OCI-LY3 (cell line): ENCODE measurements at regions not wholly inside any gene's neighbourhood (a gene's known extent, or its start where the extent isn't known, plus 50 kb on each side); places are given as distances from the start of the nearest gene placed in this dataset.
"Not testable (repeated sequence)": the region's sequence is repeated elsewhere in the genome, so short reads cannot be mapped to it uniquely, and the experiment has no call there.

ENCODE experiments used
- H2AFZ ChIP-seq: fragments of 200-600, 300-600 bp; shearing (Covaris generic); 2 replicates; pipeline ENCODE4 v1.6.0; 2014; ENCODE audit warnings: antibody characterized with exemption, low read depth, low read length
- H3K27ac ChIP-seq: fragments of 200-600, 300-600 bp; sonication (generic); 2 replicates; pipeline ENCODE4 v1.5.1; 2014; ENCODE audit warnings: mild to moderate bottlenecking, low read length, moderate library complexity, mixed read lengths
- H3K27me3 ChIP-seq: fragments of 200-600, 300-600 bp; sonication (generic); 2 replicates; pipeline ENCODE4 v1.6.1; 2014; ENCODE audit warnings: low read depth, low read length, mixed read lengths
- H3K36me3 ChIP-seq: fragments of 200-600, 300-600 bp; sonication (generic); replicated peaks from 2 replicates; pipeline ENCODE3; 2014; ENCODE audit warnings: low read depth, low read length, mixed read lengths
- H3K4me1 ChIP-seq: fragments of 300-600, 200-600 bp; sonication (generic); 2 replicates; pipeline ENCODE4 v1.6.1; 2014; ENCODE audit warnings: low read length, mixed read lengths
- H3K4me2 ChIP-seq: fragments of 200-600, 300-600 bp; sonication (generic); 2 replicates; pipeline ENCODE4 v1.6.1; 2014; ENCODE audit warnings: low read length, mixed read lengths
- H3K4me3 ChIP-seq: fragments of 300-600, 200-600 bp; sonication (generic); 2 replicates; pipeline ENCODE4 v1.5.1; 2014; ENCODE audit warnings: antibody characterized with exemption, mild to moderate bottlenecking, low read length, moderate library complexity
- H3K79me2 ChIP-seq: fragments of 300-600, 200-600 bp; shearing (Covaris generic); 2 replicates; pipeline ENCODE4 v1.6.1; 2014; ENCODE audit warnings: mild to moderate bottlenecking, low read length, mixed read lengths
- H3K9ac ChIP-seq: fragments of 300-600, 200-600 bp; shearing (Covaris generic); 2 replicates; pipeline ENCODE4 v1.6.0; 2014; ENCODE audit warnings: mild to moderate bottlenecking, low read length, moderate library complexity
- H3K9me3 ChIP-seq: fragments of 200-600, 300-600 bp; shearing (Covaris generic); 2 replicates; pipeline ENCODE4 v1.6.1; 2014; ENCODE audit warnings: low read length, mixed read lengths; ENCODE audit not compliant: insufficient read depth
- H4K20me1 ChIP-seq: fragments of 200-600, 300-600 bp; sonication (generic); 2 replicates; pipeline ENCODE4 v1.6.1; 2016; ENCODE audit warnings: low read length, mixed read lengths; ENCODE audit not compliant: insufficient read depth
- CTCF ChIP-seq: fragments of 200-600, 300-600 bp; sonication (generic); IDR thresholded peaks from 2 replicates; pipeline ENCODE4 v1.5.1; 2014; ENCODE audit warnings: antibody characterized with exemption, low read length, low read depth
- EZH2phosphoT487 ChIP-seq: fragments of 200-600 bp; shearing (Covaris generic); IDR thresholded peaks from 2 replicates; pipeline ENCODE4 v1.6.1; 2018; ENCODE audit warnings: antibody characterized with exemption, mixed run types, low read depth

GRCh38 chr15:45869034-45869668 lies 234.3 kb downstream of the SQOR start:
- Histone ChIP-seq H4K20me1 (no peaks in the 10 kb centered on the region), H3K9me3 (no peaks in the 10 kb centered on the region), H3K4me3 (no peak overlapping the region), H3K4me1 (no peaks in the 10 kb centered on the region), H2AFZ (no peak overlapping the region), H3K79me2 (no peaks in the 10 kb centered on the region), H3K4me2 (no peak overlapping the region), H3K27ac (no peak overlapping the region), H3K9ac (no peak overlapping the region), H3K36me3 (no peaks in the 10 kb centered on the region), H3K27me3 (no peaks in the 10 kb centered on the region)
- TF ChIP-seq EZH2phosphoT487, result no peak
- TF ChIP-seq CTCF, result no peak

- Histone ChIP-seq H3K4me2 (no peak overlapping the region), H3K9me3 (no peaks in the 10 kb centered on the region), H3K27ac (no peak overlapping the region), H3K9ac (no peak overlapping the region), H3K36me3 (no peaks in the 10 kb centered on the region), H2AFZ (no peak overlapping the region), H3K27me3 (no peaks in the 10 kb centered on the region), H4K20me1 (no peaks in the 10 kb centered on the region), H3K4me1 (no peaks in the 10 kb centered on the region), H3K4me3 (no peak overlapping the region), H3K79me2 (no peaks in the 10 kb centered on the region)
- no peak for TF ChIP-seq EZH2phosphoT487
- no peak for TF ChIP-seq CTCF
These were observed 236.5 kb downstream of the SQOR start for GRCh38 chr15:45871121-45871855.

- H3K4me1 ChIP-seq, result no peaks in the 10 kb centered on the region
- TF ChIP-seq EZH2phosphoT487 (no peak), CTCF (no peak)
- no peak overlapping the region for H3K4me2 ChIP-seq
- H2AFZ ChIP-seq, result no peak overlapping the region
- no peaks in the 10 kb centered on the region for H3K9me3 ChIP-seq
- no peaks in the 10 kb centered on the region for H3K79me2 ChIP-seq
- H3K27ac ChIP-seq, result no peak overlapping the region
- no peaks in the 10 kb centered on the region for H4K20me1 ChIP-seq
- no peaks in the 10 kb centered on the region for H3K27me3 ChIP-seq
- no peak overlapping the region for H3K9ac ChIP-seq
- H3K4me3 ChIP-seq, result no peak overlapping the region
- H3K36me3 ChIP-seq, result no peaks in the 10 kb centered on the region
These were observed 239.0 kb downstream of the SQOR start for GRCh38 chr15:45873781-45874180.

- H3K9ac ChIP-seq, H3K4me1 ChIP-seq, H3K36me3 ChIP-seq, H3K4me2 ChIP-seq, H4K20me1 ChIP-seq, H2AFZ ChIP-seq, H3K9me3 ChIP-seq, H3K4me3 ChIP-seq, H3K27me3 ChIP-seq, H3K27ac ChIP-seq, H3K79me2 ChIP-seq: not testable (repeated sequence)
These were observed 239.7 kb downstream of the SQOR start for GRCh38 chr15:45874566-45874965.
